ENCODE measurements at regions not wholly inside any gene's neighbourhood (a gene's known extent, or its start where the extent isn't known, plus 50 kb on each side); places are given as distances from the start of the nearest gene placed in this dataset.

- TF ChIP-seq CHD7 (IDR thresholded peaks at IDR 0.05; ENCODE audit: insufficient replicate concordance, low read length) (no peak), CTBP2 (IDR thresholded peaks at IDR 0.05; ENCODE audit: borderline replicate concordance, insufficient read depth, insufficient read length, low read length) (no peak), EP300 (IDR thresholded peaks at IDR 0.05; ENCODE audit: borderline replicate concordance in 1 of 2, low read depth in 2 of 2, low read length in 2 of 2) (no peak), ZNF274 (IDR thresholded peaks at IDR 0.05; ENCODE audit: borderline replicate concordance, extremely low read depth, low read length) (no peak), CBX5 (IDR thresholded peaks at IDR 0.05; ENCODE audit: low read depth, low read length) (no peak), BACH1 (IDR thresholded peaks at IDR 0.05; ENCODE audit: low read length) (no peak), ASH2L (IDR thresholded peaks at IDR 0.05; ENCODE audit: low read length) (no peak), MAX (IDR thresholded peaks at IDR 0.05) (peak; percentile 35; the same call in 1 of the 2 replicates), GABPA (IDR thresholded peaks at IDR 0.05; ENCODE audit: borderline replicate concordance, insufficient read depth, low read length) (no peak), NANOG (IDR thresholded peaks at IDR 0.05; ENCODE audit: insufficient read depth, low read depth, low read length, poor library complexity, severe bottlenecking) (peak; percentile 52), GTF2F1 (IDR thresholded peaks at IDR 0.05; ENCODE audit: borderline replicate concordance, low read depth, low read length) (no peak)
Measured at GRCh38 chr5:155735388-155735787, 591.6 kb upstream of the SGCD start (continued).

All from H1 (cell line).